Neural progenitor cell (in vitro differentiated cells): ENCODE measurements at regions not wholly inside any gene's neighbourhood (a gene's known extent, or its start where the extent isn't known, plus 50 kb on each side); places are given as distances from the start of the nearest gene placed in this dataset.

Experiments
- CTCF ChIP-seq: fragments of 200-600 bp; sonication (generic); IDR thresholded peaks from 2 replicates; pipeline ENCODE4 v1.5.1; 2017; ENCODE audit warnings: antibody characterized with exemption, mild to moderate bottlenecking
- EZH2 ChIP-seq: fragments of 200-600 bp; sonication (generic); IDR thresholded peaks from 2 replicates; pipeline ENCODE4 v1.6.1; 2017; ENCODE audit warnings: antibody characterized with exemption, mild to moderate bottlenecking, moderate library complexity
- EZH2phosphoT487 ChIP-seq: fragments of 200-600 bp; sonication (generic); IDR thresholded peaks from 2 replicates; pipeline ENCODE4 v1.6.1; 2017; ENCODE audit warnings: antibody characterized with exemption

- TF ChIP-seq CTCF (no peak), EZH2 (no peak), EZH2phosphoT487 (no peak)
Observed at GRCh38 chr6:47375426-47375825, 65.7 kb upstream of the TNFRSF21 start.
